Hepatocyte (in vitro differentiated cells): ENCODE measurements at regions not wholly inside any gene's neighbourhood (a gene's known extent, or its start where the extent isn't known, plus 50 kb on each side); places are given as distances from the start of the nearest gene placed in this dataset.

Experiments used
- CTCF ChIP-seq: fragments of 200-600 bp; sonication (generic); IDR thresholded peaks from 2 replicates; pipeline ENCODE4 v1.5.1; 2016; ENCODE audit warnings: antibody characterized with exemption, mild to moderate bottlenecking; ENCODE audit not compliant: poor library complexity
- EZH2 ChIP-seq: fragments of 200-600 bp; sonication (generic); IDR thresholded peaks from 2 replicates; pipeline ENCODE4 v1.6.1; 2016; ENCODE audit warnings: antibody characterized with exemption, mild to moderate bottlenecking, borderline replicate concordance
- EZH2phosphoT487 ChIP-seq: fragments of 200-600 bp; sonication (generic); IDR thresholded peaks from one replicate; pipeline ENCODE4 v1.6.1; 2018; ENCODE audit warnings: antibody characterized with exemption, mild to moderate bottlenecking, low read depth, moderate library complexity; ENCODE audit not compliant: unreplicated experiment, severe bottlenecking

- TF ChIP-seq CTCF (no peak), EZH2 (no peak), EZH2phosphoT487 (no peak)
These were observed 66.6 kb upstream of the CACHD1 start for GRCh38 chr1:64403331-64403730.
